Stimulated activated CD8-positive, alpha-beta memory T cell treated with anti-CD3 and anti-CD28 coated beads, Interleukin-15, amount 100 ng/mL, for 1 hour (primary cell): ENCODE measurements at regions not wholly inside any gene's neighbourhood (a gene's known extent, or its start where the extent isn't known, plus 50 kb on each side); places are given as distances from the start of the nearest gene placed in this dataset.
"Not testable (repeated sequence)": the region's sequence is repeated elsewhere in the genome, so short reads cannot be mapped to it uniquely, and the experiment has no call there.

Experiments used
- DNase-seq: peaks from one replicate; pipeline ENCODE4 v3.0.0-alpha.2; 2020; ENCODE audit warnings: low read depth

DNA sequence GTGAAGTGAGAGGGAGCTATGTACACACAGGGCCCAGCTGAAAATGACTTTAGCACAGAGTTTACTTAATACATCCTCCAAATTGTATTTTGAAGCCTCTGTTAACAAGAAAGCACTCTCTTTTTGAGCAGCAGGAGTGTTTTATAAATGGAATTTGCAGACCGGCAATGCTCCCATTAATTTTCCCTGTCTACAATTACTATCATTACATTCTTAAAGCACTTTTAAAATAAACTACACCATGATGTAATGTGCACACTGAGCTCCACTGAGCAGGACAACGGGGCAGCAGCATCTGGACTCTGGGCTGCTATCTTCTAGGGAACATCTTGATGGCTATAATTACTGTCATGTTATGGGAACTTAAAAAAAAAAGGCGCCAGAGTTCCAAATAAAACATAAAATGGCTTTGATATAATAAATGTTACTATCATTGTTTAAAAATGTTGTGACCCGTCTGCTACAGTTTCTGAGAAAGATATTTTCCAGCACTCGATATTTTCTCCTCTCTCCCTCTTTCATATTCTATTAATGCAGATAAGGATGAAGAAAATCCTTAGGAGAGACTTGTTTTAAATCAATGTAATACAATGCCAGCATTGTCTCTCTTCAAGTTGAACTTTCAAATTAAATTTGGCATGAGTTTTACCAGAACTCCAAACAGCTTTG lies 150.9 kb downstream of the HLX start:
- DNase-seq, result no peak

DNA sequence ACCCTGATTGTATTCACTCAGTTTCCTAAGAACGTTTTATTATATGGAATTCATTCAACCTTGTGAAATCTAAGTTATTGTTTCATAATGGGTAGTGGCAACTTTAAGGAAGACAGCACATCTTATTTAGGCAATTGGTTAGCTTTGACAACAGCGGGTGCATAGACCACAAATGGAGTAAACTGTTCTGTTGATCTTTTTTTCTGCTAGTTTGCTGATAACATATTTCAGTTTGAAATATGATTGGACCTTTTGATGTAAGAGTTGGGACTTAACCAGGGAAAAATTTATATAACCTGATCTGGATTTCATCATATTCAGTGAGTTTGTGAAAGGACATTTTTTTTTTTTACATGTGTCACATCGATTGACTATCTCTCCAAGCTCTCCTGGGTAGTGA lies 151.7 kb downstream of the HLX start:
- DNase-seq, result no peak

DNA sequence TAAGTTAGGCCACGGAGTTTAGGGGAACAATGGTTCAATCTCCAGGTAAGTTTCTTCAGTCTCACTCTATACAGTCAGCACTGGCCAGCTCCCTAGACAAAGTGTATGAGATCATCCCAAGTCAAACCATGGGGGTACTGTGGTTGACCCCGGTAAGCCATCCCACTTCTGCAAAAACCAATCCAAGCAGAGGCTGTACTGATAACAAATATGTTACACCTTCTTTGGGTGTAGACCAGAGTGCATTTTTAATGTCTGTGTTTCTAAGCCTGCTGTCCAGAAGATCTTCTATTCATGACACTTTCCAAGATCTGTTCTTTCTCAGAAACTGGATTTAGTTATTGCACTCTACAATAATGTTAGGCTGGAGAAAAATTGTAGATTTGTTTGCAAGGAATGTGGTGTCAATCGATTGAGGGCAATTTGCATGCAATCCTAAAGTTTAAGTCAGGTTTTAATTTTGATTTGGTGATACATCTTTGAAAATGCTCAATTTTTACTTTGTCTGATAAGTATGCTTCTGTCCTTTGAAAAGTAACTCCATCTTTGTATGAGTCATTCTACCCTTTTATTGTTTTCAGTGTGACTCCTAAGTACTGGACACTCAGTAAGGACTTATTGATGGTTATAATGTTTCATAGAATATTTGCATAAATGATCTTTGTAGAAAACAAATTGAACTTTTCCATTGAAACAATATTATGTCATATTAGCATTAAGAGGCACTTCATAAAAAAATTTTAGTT lies 152.4 kb downstream of the HLX start:
- no peak for DNase-seq

DNA sequence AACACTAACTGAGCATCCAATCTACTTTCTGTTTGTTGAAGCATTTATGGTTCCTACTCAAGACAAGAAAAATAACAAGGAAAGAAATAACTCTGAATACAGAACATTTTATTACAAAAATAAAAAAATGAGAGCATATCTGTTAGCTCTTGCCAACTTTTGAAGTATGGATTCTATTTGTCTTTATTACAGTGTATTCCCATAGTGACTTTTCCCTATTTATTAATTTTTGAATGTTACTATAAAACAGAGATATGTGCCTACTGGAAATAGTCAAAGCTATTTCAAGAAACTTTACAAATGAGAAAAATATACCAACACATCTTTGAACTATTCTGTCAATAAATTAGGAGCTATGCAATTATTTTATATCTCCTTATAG lies 153.0 kb downstream of the HLX start:
- no peak for DNase-seq

DNA sequence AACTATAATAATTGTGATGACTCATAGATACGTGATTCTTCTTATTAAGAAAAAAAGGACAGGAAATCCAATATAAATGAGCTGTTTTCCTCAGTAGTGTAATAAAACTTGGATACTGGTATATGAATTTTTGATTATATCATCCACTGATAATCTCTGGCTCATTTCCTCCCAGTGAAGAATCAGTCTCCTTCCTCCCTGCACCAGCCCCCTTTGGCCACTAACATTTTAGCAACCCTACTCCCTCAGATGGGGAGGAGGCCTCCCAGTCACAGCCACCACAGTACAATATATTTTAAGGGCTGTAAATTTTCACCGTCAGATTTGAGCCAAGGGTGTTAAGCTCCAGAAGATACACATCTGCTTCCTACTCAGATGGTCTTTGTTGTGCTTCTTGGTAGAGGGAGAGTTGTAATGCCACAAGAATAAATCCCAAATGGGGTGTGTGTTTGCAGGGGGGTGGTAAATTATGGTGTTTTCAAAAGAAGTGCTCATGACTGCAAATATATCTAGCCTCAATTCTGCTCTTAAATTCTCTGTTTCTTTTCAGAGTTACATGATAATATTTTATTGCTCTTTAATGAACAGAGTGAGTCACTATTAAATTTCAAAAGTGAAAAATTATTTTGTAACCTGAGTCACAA lies 153.5 kb downstream of the HLX start:
- no peak for DNase-seq

DNA sequence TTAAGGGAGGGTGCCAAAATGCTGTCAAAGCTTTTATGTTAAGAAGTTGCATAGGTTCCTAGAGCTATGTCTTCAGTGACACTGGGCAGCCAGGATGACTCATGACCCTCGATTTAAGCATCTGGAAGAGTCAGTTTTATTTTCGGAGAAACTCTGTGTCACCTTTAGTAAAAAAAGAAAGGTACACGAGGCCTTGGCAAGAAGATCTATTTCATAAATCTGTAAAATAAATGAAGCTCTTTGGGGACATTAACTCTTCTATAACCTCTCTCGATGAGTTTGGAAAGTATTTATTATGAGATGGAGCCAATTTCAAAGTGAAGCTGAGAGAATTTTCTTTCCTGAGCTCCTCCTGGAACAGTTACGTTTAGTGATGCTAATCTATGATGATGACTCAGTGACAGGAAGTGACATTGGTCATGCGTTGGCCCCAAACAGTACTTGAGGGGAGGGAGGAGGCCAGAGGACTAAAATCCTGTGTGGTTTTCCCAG lies 156.5 kb downstream of the HLX start:
- no peak for DNase-seq

DNA sequence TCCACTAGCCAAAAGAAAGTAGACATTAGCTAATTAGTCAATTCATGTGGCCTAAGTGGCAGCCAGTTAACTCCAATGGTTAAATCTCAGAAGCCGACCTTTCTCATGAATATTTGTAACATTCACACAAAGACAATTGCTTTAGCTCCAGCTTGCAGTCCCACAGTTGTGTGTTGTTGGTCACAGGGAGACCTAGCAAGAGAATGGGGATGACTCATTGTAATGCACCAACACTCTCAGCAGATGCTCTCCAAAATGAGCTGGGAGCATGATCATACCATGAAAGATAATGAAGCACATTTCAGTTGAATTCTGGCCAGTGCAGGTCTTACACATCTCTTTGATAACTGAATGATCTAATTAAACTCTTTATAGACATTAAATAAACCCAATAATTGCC lies 160.4 kb downstream of the HLX start:
- DNase-seq, result no peak

DNA sequence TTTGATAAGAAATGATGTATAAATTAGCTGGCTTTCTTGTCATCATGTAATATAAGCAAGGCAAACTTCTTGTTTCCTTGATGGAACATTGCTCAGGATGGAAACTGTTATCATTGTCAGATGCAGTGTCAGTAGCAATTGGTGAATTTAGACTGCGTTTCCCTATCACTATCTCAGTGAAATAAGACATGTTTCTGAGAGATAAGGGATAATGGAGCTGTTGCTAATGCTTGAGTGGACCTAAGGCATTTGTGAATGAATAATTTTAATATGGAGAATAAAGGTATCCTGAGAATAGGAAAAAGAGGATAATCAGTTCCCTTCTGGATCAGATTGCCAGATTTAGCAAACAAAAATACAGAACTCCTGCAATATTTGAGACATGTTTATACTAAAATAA lies 160.9 kb downstream of the HLX start:
- DNase-seq, result no peak

DNA sequence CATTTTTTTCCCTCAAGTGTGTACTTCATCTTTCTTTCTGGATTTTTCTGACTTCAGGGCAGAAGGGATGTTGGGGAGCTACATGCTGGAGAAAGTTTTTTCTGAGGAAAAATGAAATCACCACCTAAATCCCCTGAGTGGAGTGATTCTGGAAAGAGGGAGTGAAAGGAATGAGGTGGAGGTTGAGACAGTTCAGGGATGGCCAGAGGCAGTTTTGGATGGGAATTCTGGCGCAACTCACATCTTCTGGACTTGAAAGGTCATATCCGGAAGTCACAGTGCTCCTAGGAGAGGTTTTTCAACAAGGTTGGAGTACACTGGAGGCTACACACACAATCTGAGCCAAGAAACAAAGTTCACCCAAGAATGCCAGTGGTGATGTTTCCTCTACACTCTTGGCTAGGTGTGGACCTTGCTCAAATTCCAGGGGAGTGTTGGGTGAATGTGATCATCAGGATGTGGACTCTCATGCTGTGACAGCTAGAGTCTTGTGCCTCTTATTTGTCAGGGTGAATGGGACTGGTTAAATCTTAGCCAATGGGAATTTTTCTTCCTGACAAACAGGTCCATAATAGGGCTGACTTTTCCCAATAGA lies 161.5 kb downstream of the HLX start:
- no peak for DNase-seq

DNA sequence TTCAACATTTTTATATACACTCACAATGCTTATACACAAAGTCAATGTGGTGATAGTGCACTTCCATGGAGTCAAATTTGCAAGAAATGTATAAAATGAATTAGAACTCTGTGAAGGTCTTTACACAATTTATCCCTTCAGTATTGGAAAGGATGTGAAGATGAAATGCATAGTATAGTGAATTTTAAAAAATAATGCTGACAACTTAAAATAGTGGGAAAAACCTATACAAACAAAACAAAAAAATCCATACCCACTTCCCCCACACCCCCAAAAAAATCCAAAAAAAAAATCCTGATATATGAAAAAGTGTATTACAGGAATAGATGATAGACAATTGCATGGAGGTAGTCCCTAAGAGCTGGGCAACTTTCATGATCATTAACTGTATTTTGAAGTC lies 165.3 kb downstream of the HLX start:
- DNase-seq, result no peak

DNA sequence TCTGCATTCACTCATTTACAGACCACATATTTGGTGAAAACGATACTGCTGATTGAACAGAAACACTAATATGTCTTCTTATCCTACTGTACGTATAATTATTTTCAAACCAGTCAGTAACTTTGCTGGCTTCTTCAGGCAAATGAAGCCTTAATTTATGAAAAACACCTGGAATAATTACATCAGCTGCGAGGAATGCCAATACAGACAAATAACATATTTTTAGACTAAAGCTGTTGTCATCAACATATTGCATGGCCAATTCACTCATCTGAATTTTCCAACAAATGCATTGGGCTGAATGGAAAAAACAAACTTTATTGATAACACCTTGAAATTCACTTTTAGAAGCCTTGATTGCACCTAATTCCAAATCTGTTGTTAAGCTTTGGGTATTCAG lies 165.9 kb downstream of the HLX start:
- no peak for DNase-seq

DNA sequence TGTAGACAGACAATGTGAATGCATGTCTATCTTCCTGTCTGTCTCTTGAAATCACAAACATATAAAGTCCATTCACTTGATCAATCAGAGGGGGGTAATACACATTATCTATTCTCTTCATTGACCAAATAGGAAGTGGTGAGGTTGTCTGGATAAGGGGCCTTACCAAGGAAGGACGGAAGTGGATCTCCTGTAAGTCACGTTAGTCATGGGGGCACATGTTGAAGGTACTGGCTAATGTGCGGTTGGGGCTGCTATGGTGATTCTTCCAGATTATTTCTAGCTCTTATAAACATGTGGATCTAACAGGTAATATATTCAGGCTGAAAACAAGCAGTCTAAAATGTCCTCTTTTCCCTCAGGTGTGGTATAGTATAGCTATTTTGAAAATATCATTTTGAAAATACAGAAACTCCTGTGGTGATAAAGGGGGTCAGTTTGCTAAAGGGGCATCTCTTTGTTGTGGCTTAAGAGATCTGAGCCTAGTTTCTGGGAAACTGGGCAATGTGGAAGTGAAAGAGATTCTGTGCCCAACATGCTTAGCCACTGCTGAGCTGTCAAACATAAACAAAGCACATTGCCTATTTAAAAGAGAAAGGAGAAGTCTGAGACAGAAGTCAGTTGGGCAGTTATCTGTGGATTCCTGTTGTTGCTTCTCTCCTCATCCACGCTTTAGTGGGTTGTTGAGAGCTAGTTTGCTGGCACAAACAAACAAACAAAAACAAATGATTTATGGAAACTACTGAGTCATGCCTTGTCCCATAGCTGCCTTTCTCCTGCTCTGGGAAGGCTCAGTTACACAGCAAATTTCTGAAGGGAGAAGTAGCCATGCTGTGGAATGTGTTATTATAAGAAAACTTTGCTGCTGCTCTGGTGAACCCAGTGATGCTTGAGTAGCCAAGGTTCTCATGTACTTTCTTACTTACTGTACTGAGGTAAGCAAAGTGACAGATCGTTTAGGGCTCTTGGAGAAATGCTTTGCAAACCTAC lies 166.9 kb downstream of the HLX start:
- no peak for DNase-seq

DNA sequence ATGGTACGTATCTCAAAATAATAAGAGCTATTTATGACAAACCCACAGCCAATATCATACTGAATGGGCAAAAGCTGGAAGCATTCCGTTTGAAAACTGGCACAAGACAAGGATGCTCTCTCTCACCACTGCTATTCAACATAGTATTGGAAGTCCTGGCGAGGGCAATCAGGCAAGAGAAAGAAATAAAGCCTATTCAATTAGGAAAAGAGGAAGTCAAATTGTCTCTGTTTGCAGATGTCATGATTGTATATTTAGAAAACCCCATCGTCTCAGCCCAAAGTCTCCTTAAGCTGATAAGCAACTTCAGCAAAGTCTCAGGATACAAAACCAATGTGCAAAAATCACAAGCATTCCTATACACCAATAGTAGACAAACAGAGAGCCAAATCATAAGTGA lies 172.1 kb downstream of the HLX start:
- DNase-seq, result not testable (repeated sequence)

DNA sequence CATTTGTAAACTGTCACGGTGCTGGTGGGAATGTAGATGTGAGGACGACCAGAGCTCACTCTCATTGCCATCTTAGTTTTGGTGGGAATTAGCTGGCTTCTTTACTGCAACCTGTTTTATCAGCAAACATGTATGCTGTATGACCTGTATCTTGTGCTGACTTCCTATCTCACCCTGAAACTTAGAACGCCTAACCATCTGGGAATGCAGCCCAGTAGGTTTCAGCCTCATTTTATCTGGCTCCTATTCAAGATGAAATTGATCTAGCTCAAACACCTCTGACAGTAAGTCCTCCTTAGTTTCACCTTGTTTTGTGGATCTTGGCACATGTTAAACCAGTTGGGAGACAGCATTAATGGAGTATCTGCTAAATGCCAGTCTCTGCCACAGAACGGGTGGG lies 174.6 kb downstream of the HLX start:
- DNase-seq, result no peak

DNA sequence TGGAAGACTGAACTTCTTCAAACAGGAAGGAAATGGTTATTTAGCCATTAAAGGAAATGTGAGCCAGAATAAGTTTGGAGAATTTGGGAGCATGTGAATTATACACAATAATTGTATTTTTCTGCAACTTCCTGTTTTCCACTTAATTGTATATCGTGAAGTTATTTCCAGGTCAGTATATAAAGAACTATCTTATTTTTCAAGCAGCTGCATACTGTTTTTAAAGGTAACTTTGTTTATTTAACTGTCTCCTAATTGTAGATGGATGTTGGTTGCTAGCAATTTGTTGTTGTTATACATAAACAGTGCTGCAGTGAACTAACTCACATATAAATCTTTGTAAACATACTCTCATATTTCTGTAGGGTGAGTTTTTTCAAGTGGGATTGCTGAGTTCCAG lies 180.3 kb downstream of the HLX start:
- no peak for DNase-seq

DNA sequence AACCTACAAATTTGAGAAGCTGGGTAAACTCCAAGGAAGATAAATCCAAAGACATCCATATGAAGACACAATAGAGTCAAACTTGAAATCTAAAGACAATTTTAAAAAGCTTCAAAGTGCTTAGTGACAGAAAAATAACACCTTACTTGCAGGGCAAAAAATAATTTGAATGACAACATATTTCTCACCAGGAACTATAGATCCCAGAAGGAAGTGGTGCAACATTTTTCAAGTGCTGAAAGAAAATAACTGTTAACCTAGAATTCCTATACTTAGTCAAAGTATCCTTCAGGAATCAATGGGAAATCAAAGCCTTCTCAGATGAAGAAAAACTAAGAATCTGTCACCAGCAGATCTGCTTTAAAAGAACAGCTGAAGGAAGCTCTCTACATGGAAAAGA lies 184.4 kb downstream of the HLX start:
- no peak for DNase-seq

DNA sequence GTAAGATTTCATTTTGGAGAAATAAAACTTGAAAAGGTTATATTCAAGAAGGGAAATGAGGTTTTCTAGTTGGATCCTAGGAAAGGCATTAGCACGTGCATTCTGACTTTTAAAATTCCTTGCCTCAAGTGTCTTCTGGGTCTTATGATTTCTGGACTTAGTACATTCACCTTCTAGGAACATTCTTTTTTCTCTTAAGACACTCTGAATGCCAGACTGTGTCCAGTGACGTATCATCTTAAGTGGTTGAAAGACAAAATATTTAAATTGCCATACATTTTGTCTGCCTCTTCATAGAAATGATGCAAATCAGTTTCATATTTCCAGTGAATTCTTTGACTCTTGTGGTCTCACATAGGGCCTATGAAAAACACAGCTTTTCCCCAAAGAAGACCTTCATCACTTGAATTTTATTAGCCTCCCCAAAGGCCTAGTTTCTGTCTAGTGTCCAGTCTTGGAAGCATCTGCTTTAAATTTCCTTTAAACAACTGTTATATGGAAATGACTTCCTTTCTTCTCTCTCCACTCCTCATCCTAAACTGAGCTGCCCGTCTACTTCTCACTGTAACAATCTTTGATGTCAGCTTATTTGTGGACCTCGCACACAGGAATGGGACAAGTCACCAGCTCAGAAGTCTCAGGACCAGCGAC lies 187.2 kb downstream of the HLX start:
- no peak for DNase-seq

DNA sequence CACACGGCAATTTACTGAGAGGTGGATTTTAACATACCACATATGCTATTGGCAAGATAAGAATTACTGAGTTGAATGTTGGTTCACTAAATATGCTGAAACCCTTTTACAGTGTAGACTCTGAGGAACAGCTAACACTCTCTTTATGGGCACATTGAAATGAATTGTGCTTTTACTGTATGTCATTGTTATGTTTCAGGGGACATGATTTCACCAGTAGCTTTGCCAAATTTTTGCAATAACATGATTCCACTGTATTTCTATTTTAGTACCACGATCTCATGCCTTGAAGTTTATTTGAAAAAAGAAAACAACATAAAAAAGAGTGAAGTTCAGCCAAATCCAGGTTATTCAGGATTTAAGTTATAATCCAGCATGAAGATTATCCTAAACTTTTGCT lies 188.5 kb downstream of the HLX start:
- no peak for DNase-seq

DNA sequence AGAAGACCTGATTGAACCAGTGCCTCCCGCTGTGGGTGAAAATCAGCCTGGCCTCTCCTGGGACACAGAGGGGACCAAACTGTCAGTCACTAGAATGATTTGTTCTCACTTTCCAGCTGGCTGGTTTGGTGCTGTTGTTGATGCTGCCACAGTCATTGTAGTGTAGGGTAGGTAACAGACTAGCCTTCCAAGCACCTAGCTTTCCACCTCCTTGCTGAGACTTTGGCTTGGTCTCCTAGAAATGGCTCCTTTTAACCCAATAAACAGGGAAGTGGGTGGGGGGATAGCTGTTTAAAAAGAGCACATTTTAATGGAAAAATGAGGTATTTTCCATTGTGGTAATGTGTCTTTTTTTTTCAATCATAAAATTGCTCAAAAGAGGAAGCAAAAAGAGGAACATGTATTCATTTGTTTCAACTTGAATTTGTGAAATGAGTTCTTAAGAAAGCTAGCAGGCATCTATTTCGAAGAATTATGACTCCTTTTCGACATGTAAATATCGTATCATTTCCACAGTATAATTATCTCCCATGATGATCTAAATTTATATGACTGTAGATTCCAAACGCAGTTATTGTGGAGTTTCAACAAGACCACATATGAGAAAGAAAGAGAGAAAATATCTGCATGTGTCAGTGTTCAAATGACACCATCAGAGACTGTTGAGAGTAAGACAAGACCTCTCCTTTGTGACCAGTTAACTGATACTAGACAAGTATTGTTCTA lies 190.1 kb downstream of the HLX start:
- DNase-seq, result no peak

DNA sequence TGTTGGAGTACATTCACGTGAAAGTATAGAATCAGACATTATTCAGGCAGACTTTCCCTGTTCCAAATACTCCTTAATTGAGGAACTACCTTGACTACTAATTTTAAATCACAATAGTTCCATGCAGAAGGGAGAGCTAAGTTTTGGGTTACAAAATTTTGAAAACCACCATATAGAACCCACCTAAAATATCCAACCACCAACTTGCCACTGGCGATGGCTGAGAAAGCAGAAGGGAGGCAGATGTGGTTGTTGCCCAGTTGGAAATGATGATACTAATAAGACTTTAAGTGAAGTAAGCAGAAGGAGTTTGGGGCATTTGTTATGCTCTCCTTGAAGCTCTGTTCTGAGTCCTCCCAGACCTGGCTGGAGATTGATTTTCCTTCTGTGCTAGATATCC lies 190.7 kb downstream of the HLX start:
- no peak for DNase-seq

DNA sequence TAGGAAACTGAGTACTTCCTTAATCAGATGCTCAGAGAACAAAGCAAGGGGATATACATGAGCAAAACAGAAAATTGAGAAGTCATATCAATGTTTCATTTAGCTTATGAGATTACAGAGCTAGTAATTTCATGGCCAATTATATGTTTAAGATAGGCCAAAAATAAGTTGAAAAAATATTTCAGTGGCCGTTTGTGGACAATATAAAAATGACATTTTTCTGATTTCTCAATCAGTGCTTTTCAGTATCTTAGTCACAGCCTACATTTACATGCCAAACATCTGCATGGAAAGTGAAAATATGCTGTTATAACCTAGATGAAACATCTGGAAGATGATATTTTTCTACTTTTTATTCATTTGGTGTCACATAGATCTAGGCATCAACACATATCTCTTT lies 192.5 kb downstream of the HLX start:
- no peak for DNase-seq
